HG02973 (cell line): ENCODE measurements at regions not wholly inside any gene's neighbourhood (a gene's known extent, or its start where the extent isn't known, plus 50 kb on each side); places are given as distances from the start of the nearest gene placed in this dataset.
A peak's percentile ranks its signal among the peaks of the same experiment; 100 is the strongest.
"Not testable (repeated sequence)": the region's sequence is repeated elsewhere in the genome, so short reads cannot be mapped to it uniquely, and the experiment has no call there.

Experiments
- ATAC-seq: cut with Tn5 transposase; IDR thresholded peaks from one replicate; pipeline ENCODE4 v1.9.1; 2021; ENCODE audit warnings: moderate library complexity; ENCODE audit not compliant: unreplicated experiment

DNA sequence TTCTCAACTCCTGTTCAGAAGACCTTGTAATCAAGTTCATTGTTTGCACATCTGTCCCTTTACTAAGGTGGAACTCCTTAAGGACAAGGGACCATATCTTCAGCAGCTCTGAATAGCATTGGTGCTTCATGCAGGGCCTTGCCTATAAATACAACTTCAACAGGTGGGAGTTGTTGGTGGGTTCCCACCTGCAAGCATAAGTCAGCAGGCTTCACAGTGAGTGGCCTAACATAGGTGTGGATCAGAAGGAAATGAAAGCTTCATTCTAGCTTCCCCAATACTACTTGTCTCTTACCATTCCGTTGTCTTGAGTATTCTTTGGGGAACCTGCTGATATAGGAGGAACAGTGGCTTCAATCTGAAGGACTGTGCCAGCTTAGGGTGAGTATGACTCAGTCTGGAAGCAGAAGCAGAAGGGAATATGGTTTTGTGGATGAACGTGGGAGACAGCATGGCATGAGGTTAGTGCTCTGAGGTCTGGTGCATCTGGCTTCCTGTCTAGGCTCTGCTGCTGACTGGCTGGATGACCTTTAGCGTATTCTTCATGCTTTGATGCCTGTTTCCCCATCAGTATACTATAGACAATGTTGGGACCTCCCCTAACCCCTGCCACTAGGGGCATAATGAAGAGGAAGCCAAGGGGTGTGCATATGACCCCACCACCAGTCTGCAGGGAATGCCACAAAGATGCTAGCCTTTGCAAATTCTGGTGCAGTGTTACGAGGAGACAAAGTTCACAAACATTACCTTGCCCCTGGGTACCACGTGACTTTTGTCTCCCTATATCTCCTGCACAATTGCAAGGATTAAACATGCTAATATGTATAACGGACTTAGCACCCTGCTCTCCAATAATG is 192.3 kb downstream of the PALM2AKAP2 start:
- ATAC-seq: peak; percentile 40

DNA sequence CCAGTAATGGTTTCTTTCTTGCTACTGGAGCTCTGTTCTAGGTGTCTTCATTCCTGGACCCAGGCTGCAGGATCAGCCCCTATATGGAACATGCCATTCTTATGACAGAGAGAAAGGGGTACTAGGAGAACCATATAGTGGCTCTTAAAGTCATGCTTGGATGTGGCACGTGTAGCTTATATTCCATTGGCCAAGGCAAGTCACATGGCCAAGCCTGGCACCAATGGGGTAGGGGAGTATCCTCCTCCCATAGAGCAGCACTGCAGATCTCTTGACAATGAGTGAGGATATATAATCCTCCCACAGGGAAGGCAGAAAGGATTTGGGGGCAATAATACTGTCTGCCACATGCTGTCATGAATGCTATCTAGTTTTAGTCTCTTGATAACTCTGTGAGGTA is 193.3 kb downstream of the PALM2AKAP2 start:
- ATAC-seq: no peak

DNA sequence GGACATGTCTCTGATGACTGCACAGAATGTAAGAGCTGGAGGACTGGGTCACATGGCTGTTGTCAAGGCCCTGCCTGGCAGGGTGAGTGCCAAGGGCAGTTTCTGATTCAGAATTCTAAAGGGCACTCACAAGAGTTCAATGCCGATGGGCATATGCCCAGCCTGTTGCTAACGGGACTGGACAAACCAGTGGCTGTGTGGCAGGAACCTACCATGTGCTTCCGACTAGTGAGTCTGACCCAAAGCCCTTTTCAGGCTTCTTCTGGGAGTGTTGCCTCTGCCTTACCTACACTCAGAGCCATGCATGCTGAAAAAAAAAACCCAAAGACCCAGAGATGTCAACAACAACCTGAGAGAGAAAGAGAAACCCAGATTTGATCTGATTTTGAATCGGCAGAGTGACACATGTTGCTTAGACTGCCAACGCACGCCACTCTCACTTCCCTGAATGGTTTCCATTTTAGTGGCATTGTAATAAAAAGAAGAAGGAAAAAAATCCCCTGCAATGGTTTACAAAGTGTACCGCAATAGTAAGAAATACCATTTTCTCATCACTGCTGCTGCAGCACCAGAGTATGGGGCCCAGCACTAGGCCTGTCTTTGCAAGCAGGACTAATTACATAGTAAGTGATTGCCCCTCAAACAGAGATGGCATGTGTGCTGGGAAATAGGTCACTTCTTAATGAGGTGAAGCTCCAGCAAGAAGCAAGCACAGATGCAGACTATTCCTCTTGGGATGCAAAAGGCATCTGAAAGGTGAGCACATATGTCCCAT is 194.3 kb downstream of the PALM2AKAP2 start:
- peak; percentile 81 for ATAC-seq

DNA sequence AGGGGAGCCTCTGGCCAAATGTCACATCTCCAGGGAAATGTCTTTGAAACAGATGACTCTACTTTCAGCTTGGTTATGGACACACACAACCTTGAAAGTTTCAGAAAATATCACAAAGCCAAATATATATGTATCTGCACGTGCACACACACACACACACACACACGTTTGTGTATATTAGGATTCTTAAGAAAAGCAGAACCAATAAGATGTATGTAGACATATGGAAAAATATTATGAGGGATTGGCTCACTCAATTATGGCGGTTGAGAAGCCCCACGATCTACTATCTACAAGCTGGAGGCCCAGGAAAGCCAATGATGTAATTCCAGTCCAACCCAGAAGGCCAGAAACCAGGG is 194.9 kb downstream of the PALM2AKAP2 start:
- ATAC-seq: no peak

DNA sequence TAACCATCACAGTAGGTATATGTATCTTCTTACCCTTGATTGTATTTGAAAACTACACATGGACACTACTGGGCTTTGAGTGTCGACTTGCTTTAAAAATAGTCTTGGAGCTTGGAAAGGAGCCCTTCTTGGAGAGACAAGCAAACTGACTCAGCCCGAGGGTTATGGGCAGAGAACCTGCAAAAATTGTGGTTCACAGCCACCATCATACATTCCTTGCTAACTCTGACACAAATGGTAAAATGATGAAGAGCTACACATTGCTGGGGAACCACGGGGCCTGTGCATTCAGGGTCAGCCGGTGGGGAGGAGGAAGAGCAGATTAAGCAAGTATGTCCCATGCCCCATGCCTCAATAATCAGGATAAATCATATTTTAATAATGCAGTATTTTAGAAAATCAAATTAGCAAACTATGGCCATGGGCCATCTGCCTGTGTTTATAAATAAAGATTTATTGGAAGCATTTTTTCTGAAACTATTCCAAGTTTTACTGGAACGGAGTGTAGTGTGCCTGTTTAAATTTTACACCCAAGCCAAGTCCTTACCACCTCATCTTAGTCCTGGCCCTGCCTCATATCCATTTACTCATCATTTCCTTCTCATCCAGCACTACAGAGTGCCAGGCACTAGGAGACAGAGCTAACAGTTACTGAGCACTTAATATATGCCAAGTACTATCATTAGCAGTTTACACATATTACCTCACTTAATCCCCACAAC is 195.7 kb downstream of the PALM2AKAP2 start:
- ATAC-seq: no peak

DNA sequence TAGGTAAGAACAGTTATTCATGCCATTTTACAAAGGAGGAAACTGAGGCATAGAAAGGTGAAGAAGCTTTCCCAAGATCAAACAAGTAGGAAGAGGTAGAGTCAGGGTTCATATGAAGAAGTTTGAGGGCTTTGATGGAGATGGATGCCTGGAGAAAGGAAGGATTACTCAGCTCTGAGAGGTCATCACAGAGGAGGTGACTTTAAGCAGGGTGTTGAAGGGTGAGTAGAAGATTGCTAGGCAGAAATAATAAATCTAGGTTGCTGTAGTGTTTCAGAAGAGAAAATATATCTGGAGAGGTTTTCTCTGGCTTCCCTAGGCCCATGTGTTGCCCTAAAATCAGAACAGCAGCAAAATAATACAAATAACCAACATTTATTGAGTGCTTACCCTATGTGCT is 196.3 kb downstream of the PALM2AKAP2 start:
- no peak for ATAC-seq

DNA sequence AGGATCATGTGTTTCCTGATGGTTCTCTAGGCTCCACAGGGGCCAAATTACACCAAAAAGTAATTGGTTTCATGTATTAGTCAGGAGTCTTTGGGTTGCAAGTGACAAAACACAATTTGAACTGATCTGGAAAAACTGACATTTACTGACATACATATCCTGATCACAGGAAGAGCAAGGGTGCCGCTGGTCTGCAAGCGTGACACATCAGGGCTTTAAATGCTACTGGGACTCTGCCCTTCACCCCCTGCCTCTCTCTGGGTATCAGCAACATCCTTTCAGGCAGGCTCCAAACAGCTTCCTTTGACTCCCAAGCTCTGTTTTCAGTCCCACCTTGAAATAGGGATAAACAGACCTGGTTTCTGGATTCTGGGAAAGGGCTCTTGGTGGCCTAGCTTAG is 197.5 kb downstream of the PALM2AKAP2 start:
- no peak for ATAC-seq

DNA sequence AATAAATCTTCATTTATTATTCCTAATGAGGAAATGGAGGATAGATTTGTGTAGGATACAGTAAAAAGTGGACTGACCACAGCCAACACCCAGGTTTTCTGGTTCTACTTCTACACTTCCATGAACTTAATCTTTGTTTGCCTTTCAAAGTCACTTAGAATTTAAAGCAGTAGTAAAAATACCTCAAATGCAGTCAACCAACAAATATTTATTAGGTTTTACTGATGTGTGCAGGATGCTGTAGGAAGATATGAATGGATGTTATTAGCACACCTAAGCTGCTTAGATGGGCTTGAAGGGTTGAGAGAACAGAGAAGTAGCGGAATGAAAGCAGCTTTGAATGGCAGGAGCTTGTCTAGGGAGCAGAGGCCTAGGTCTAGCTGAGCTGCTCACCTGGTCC is 201.1 kb downstream of the PALM2AKAP2 start:
- ATAC-seq: no peak

DNA sequence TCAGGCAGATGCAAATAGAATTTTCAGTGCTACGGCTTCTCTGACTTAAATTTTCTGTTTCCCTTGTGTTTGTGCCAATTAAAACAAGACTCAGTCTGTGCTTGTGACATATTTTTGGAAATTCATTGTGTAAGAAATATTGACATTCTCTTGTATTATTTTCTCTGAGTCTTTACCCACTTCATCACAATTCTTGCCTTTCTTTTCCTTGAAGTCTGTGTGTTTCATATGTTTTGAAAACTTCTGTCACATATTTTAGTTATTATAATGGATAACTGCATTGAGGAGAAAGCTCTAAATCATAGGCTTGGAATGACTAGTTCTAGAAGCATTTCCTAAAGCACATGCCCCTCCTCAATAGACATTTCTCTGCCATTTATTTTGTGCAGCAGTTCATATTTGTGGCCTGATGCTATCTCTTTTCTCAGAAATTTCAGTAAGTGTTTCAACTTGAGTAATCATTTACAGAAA is 206.6 kb downstream of the PALM2AKAP2 start:
- no peak for ATAC-seq

DNA sequence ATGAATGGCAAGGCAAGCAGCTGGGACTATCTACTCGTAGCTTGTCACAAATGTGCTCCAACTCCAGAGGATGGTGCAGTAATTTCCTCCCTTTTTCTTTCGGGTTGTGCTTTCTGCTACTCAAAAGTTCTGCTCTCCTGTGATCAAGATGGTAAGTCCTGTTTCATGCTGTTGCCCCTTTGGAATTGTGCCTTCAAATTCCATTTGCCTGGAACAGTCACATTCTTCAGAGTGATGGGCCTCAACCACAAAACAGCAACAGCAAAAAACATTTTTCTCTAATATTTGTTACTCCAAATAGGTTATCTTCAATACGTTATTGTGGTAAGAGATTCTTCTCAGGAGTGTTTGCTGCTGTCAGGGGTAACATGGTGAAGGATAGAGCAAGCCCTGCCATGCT is 209.3 kb downstream of the PALM2AKAP2 start:
- ATAC-seq: no peak

DNA sequence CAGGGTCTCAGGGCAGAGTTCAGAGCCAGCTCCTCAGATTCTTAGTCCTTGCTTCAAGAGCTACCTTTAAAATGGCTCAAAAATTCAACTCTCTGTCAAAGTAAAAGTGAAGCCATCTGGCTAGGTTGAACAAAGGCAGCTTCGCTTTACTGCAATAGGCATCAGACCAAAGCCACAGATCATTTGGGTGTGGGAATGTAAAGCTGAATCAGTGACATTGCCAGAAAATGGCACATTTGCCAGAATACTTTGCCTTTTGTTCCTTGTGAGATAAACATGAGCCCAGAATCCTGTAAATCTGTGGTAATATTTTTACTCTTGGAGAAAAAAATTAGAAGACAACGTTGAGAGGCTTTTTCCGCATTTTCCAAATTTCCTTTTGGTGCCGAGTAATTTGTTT is 210.5 kb downstream of the PALM2AKAP2 start:
- no peak for ATAC-seq

DNA sequence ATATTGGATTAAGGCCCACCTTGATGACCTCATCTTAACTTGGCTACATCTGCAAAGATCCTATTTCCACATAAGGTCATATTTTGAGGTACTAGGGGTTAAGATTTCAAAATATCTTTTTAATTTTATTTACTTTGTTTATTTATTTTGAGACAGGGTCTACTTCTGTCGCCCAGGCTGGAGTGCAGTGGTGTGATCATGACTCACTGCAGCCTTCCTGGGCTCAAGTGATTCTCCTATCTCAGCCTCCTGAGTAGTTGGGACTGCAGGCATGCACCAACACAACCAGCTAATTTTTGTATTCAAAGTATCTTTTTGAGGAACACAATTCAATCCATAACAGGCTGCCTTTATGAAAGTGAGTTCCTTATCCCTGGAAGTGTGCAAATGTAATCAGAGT is 212.3 kb downstream of the PALM2AKAP2 start:
- no peak for ATAC-seq

DNA sequence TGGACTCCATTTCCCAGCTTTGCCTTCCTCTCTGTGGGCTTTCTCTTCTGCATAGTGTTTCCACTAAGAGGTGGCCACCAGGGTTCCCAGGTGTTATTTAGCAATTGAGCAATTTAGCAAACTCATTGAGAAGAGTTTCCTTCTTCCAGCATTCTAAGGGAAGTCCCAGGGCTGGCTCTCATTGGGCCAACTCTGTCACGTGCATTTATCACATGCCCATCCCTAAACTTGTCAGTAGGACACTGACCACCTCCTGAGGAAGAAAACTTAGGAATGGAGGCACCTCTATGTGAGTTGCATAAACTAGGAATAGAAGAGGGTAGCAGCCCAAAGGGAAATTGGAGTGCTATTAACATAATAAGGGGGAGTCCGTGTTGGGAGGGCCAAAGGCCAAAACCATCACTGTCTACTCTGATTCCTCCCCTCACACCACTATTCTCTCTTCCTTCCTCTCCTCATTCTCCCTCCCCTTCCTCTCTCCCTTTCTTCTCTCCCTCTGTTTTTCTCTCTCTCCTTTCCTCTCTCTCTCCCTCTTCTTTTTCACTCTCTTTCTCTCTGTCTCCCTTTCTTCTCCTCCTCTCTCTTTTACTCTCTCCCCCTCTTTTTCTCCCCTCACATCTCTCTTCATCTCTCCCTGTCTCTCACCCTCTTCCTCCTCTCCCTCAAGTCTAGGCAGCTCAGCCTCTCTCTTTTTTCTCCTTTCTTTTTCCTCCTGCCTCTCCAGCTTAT is 213.4 kb downstream of the PALM2AKAP2 start:
- no peak for ATAC-seq

DNA sequence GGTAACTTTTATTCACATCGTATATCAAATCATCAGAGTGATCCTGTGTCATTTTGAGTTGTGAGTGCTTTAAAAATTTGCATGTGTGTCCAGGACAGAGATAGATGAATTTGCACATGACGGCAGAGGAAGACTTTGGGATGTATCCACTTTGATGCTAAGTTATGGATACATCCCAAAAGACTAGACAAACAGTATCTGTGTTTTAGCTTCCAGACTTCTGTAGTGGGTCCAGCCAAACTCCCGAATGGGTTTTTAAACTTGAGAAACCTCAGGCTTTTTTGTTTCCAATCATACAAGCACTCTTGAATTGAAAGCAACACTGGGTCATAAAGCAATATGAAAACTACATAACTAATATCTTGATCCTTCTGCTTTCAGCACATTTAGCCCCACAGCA is 213.8 kb downstream of the C9orf152 start:
- no peak for ATAC-seq

DNA sequence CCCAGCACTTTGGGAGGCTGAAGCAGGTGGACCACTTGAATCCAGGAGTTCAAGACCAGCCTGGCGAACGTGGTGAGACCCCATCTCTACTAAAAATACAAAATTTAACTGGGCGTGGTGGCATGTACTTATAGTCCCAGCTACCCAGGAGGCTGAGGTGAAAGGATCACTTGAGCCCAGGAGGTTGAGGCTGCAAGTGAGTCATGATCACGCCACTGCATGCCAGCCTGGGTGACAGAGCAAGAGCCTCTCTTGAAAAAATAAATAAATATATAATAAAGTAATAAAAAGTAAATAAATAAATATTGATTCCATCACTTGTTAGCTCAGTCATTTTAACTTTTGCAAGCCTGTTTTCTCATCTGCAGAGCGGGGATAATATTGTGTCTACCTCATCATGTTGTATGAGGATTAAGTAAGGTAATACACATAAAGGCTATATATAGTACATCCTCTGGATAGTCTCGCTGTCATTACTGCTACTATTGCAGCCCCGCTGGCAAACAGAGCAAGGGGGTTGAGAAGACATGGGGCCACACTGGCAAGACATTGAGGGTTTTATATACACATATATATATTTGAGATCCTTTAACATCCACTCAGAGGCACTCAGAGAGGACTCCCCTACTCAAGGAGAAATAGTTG is 210.9 kb downstream of the C9orf152 start:
- ATAC-seq: no peak

DNA sequence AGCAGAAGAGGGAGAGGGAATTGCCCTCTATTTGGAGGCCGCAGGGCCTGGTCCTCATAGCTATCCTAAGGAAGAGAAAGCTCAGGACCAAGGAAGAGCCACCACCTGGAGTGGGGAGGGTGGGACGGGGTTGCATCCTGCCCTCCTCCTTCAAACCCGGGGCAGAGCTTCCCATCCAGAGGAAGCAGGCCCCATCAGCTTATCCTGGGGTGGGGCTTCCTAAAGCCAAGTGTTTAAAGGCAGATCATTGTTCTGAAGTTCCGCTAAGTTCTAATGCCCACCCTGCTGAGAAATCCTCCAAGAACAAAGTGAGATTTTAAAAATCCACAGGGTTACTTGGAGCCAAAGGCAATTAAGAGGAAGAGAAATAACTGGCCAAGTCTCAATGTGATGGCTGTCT is 210.3 kb downstream of the C9orf152 start:
- no peak for ATAC-seq

DNA sequence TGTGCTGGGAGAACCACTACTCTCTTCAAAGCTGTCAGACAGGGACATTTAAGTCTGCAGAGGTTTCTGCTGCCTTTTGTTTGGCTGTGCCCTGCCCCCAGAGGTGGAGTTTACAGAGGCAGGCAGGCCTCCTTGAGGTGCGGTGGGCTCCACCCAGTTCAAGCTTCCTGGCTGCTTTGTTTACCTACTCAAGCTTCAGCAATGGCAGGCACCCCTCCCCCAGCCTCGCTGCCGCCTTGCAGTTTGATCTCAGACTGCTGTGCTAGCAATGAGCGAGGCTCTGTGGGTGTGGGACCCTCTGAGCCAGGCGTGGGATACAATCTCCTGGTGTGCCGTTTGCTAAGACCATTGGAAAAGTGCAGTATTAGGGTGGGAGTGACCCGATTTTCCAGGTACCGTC is 202.4 kb downstream of the C9orf152 start:
- not testable (repeated sequence) for ATAC-seq

DNA sequence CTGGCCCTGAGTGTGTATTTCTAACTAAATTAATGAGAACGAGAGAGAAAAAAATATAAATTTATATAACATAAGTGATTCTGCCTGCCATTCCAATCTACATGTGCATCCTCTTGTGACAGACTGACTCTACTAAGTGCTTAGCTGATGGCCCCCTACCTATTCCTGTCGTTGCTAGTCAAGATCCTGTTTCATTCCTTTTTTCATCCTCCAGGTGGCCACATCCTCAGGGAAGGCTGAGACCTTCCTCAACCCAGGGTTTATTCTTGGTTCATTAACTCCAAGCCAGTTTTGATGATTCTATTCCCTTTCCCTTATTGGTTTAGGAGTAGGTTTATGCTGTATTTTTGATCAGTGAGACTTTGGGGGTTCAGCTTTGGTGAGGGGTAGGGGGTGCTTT is 201.3 kb downstream of the C9orf152 start:
- ATAC-seq: no peak

DNA sequence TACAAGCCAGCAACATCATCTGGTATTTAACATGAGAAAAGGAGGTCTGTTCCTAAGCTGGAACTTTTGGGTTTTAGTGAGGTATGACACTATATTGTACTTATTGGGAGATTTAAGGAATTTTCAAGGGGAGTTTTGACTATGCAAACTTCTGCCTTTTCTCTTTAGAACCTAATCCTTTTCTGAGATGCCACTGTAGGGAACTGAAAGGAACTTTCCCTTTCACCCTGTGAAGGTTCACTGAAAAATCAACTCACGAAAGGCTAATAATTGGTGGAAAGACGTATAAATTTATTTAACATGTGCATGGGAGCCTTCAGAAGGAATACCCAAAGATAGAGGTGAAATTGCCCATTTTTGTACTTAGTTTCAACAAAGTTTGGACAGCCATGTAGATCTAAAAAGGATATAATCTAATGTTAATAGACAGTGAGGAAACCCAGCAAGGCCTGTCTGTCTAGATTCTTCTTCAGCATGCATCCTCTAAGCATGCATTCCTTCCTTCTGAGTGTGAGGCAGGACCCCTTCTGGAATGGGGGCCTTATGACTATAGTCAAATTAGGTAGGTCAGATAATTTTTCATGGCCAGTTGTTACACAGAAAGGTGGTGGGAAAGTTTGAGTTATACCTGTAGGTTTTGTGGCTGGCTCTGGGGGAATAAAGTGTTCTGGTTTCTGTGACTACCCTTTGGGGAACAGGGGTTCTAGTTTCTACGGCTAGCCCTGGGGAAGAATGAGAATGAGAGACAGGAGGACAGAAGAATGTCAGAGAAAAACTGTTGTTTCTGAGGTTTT is 200.3 kb downstream of the C9orf152 start:
- peak; percentile 70 for ATAC-seq

DNA sequence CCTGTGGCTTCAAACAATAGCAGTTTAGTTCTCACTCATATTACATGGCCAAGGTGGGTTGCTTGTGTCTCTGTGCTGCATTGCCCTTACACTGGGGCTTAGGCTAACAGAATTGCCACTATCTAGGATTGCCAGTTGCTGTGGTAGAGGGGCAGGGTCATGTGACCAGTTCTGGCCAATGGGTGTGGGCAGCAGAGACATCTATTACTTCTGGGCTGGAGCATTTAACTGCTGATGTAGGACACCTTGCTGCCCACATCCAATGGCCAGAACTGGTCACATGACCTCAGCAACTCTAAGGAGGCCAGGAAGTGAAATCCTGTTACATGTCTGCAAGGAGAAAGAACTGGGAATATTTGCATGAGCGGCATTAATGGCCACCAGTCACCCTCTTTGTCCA is 199.3 kb downstream of the C9orf152 start:
- no peak for ATAC-seq
